OCI-LY1 (cell line): ENCODE measurements at regions not wholly inside any gene's neighbourhood (a gene's known extent, or its start where the extent isn't known, plus 50 kb on each side); places are given as distances from the start of the nearest gene placed in this dataset.

Experiments
- CTCF ChIP-seq: fragments of 200-600 bp; sonication (generic), shearing (Covaris generic); IDR thresholded peaks from 2 replicates; pipeline ENCODE4 v1.5.1; 2017; ENCODE audit warnings: mild to moderate bottlenecking, antibody characterized with exemption, low read length, moderate library complexity, mixed read lengths
- EZH2 ChIP-seq: fragments of 200-600 bp; sonication (generic), shearing (Covaris generic); IDR thresholded peaks from 2 replicates; pipeline ENCODE4 v1.8.0; 2017; ENCODE audit warnings: borderline replicate concordance, mixed run types, mild to moderate bottlenecking, antibody characterized with exemption, low read length, moderate library complexity, mixed read lengths

- TF ChIP-seq CTCF, result no peak
- no peak for TF ChIP-seq EZH2
Measured at GRCh38 chr18:44216169-44216568, 464.5 kb upstream of the SETBP1 start.
